GM19328 (cell line): ENCODE measurements at regions not wholly inside any gene's neighbourhood (a gene's known extent, or its start where the extent isn't known, plus 50 kb on each side); places are given as distances from the start of the nearest gene placed in this dataset.

ENCODE experiments used
- ATAC-seq: cut with Tn5 transposase; IDR thresholded peaks from one replicate; pipeline ENCODE4 v1.9.1; 2021; ENCODE audit warnings: mild to moderate bottlenecking, moderate library complexity; ENCODE audit not compliant: unreplicated experiment

DNA sequence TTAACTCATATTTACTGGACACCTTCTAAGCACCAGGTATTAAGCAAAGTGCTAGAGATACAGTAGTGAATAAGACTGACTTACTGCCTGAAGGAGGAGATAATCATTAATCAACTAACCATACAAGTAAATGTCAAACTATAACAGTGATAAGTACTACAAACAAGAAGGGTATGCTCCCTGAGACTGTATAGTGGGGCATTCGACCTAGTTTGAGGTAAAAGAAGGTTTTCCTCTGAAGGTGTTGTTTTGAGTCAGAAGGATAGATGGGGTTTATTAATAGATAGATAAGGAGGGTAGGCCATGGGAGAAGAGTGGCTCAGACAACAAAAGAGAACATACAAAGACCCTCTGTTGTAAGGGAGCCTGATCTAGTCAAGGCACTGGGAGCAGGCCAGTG lies 105.4 kb downstream of the DDIT4L start:
- no peak for ATAC-seq

GRCh38 chr4:100083289-100083688 lies 107.0 kb downstream of the DDIT4L start:
- ATAC-seq: no peak

DNA sequence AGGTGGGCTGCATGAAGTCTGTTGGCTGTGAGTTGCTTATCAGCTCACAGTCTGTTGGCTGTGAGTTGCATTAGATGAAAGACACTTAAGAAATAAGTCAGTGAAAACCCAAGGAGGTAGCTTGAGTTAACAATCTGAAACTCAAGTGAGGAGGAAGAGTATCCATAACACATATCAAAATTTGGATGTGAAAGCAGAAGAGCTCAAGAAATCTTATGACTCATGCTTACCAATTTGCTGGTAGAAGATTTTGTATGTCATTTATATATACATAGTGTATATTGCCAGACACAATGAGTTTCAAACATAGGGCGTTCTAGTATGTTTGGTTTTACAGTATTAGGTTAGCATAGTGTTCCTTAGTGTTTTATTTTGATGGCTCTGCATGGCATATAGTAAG lies 107.4 kb downstream of the DDIT4L start:
- no peak for ATAC-seq

DNA sequence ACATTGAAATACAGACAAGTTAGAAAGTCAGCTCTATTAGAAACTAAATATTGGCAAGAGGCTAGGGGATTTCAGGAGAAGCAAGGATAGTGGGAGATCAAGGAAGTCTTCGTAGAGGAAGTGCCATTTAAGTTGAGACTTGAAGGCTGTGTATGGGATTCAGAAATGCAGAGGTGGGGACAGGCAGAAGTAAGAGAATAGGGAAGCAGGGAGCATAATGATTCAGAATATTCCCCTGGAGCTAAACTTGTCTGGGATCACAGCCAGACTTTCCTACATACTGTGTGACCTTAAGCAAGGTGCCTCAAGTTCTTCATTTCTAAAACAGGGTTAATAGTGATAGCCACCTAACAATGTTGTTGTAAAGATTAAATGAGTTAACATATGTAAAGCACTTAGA lies 108.8 kb downstream of the DDIT4L start:
- no peak for ATAC-seq

DNA sequence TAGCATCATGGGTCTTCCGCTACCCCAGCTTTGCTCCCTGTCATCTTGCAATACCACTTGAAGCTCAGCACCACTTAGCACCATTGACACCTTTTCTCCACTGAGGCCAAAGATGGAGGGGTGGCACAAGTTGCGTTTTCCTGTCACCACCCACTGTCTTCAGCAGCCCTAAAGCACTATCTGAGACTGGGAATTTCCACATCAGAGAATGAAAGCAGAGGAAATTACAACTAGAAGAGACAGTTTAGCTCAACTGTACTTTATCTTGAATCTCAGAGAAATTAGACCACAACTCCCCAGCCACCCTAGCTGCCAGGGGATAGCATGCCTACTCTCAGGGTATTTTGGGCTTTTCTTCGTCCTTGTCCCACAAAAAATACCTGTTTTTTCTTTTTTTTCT lies 111.0 kb downstream of the DDIT4L start:
- ATAC-seq: no peak

GRCh38 chr4:100076753-100077152 lies 113.5 kb downstream of the DDIT4L start:
- no peak for ATAC-seq

GRCh38 chr4:100075486-100076270 lies 114.6 kb downstream of the DDIT4L start:
- no peak for ATAC-seq

DNA sequence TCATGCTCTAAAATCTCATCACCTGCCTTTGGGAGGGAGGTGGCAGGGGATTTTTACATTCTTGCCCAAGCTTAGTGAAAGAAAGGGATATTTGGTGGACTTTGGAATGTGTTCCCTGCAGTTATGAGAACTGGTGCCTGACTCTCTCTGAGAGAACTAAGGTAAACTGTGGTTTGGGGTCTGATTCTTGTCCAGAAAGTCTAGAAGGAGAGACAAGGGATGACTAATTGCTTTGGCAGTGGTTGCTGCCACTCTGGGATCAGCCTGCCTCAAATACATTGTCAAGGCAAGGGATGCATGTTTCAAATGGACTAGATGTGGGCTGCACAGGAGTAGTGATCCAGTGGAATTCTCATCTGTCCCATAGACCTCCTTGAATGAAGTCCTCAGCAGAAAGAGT lies 115.2 kb downstream of the DDIT4L start:
- no peak for ATAC-seq

GRCh38 chr4:100071506-100071905 lies 118.8 kb downstream of the DDIT4L start:
- no peak for ATAC-seq

DNA sequence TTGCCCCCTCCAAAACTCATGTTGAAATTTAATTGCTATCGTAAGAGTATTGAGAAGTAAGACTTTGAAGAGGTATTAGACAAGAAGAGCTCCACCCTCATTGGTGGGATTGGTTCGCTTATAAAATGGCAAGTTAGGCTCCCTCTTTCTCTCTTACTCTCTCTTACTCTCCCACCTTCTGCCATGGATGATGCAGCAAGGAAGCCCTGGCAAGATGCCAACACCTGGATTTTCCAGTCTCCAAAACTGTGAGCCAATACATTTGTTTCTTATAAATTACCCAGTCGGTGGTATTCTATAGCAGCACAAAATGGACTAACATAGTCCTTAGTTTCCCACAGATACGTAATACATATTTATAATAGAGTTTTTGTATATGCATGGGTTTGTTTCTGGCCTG lies 119.4 kb downstream of the DDIT4L start:
- ATAC-seq: no peak

GRCh38 chr4:100069207-100069606 lies 119.1 kb upstream of the H2AZ1 start:
- ATAC-seq: no peak

GRCh38 chr4:100067255-100067654 lies 117.2 kb upstream of the H2AZ1 start:
- ATAC-seq: no peak

GRCh38 chr4:100063355-100063754 lies 113.3 kb upstream of the H2AZ1 start:
- no peak for ATAC-seq

DNA sequence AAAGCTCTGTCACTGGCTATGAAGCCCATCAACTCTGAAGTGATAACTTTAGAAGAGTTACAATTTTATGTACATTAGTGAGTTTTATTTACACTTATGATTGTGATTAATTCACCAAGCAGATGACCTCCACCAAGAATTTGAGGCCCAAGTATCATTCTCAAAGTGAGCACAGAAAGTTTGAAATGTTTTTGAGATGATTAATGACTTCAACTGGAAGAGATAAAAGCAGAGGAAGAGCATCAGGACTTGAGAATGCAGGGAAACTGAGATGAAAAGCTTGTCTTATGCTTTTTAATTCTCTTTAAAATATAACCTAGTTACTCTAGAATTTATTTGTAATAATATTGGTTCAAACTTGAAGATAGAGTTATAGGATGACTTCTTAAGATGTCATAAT lies 112.8 kb upstream of the H2AZ1 start:
- no peak for ATAC-seq

DNA sequence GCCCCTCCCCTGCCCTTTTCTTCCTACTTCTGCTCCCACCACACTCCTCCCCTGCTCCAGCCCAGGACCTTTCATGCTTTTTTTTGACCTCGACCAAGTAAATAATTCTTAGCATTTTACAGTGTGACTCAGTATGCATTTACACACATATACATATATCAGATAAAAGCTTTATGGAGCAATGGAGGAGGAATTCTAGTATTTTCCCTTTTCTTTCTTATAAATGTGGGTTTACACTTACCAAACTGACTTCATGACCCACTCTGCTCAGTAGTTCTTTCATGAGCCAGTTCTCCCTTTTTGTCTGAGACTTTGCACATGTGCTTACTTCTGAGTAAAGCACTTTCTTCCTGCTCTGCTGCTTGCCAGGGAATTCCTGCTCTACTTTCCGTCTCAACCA lies 111.8 kb upstream of the H2AZ1 start:
- no peak for ATAC-seq

DNA sequence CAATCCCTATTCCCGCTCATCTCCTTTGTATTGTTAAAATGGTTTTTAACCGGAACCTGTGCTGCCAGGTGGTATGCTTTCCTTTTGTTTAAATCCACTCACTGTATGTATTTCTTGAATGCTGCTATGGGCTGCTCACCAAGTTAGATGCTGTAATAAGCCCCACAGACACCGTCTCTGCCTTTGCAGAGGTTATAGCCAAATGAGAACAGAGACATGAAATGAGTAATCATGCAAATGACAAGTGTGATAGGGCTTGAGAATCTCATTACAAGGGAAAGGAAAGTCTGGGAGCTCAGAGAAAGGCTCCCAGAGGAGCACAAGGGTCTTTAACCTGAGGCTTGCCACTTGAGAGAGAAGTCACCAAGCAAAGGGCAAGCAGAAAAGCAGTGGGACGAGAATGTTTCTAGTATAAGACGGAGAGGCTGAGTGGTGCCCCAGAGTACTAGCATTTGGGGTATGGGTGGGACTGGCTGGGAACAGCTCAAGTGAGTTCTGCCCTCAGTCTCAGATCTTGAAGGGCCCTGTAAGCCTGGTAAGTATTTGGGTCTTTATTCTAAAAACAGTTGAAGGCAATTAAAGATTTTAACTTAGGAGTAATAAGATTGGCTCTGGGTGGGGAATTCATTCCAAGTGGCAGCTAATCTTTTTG lies 110.8 kb upstream of the H2AZ1 start:
- ATAC-seq: peak; percentile 71

DNA sequence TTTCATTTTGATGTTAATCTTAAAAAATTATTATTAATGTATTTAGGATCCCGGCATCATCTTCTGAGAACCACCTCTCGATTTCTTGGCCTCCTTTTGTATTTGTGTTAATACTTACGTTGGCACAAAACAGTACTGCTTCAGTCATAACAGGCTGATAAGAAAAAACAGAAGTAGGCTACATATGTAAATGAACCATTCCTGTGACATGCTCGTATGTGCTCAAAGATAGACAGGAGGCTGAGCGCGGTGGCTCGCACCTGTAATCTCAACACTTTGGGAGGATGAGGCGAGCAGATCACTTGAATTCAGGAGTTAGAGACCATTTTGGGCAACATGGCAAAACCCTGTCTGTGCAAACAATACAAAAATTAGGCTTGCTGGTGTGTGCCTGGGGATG lies 109.4 kb upstream of the H2AZ1 start:
- ATAC-seq: no peak

GRCh38 chr4:100056701-100057100 lies 106.6 kb upstream of the H2AZ1 start:
- ATAC-seq: no peak

DNA sequence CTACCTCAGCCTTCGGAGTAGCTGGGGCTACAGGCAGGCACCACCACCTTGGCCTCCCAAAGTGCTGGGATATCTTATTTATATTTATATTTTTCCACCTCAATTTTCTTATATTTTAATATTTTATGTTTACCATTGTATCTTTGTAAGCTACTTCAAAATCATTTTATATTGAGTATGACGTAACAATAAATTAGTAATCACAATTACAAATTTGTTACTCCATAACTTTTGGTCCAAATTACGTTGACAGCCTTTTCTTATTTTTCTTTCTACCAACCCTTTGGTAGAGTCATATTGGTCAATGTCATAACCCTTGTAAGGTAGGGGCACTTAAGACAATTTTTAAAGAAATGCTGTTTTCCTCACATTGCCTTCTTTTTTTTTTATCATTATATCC lies 104.0 kb upstream of the H2AZ1 start:
- no peak for ATAC-seq

DNA sequence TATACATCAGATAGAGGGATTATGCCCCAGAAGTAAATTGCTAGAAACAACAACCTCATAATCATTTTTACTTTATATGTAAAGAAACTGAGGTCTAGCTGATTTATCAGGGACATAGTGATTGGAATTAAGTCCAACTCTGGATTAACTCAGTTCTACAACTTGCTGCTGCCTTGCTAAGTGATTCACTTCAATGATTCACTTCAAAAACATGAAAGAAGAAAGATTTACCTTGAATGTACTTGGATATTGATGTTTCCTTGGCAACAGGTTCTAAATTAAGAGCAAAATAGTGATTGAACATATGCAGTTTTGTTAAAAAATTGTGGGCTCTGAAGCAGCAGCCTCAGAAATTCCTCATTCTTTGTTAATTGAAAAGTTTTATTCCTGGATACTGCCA lies 99.8 kb upstream of the H2AZ1 start:
- ATAC-seq: no peak

- no peak for ATAC-seq
Measured at GRCh38 chr4:100042711-100043110, 92.6 kb upstream of the H2AZ1 start.

- ATAC-seq: no peak
Measured at GRCh38 chr4:100042235-100042634, 92.2 kb upstream of the H2AZ1 start.

DNA sequence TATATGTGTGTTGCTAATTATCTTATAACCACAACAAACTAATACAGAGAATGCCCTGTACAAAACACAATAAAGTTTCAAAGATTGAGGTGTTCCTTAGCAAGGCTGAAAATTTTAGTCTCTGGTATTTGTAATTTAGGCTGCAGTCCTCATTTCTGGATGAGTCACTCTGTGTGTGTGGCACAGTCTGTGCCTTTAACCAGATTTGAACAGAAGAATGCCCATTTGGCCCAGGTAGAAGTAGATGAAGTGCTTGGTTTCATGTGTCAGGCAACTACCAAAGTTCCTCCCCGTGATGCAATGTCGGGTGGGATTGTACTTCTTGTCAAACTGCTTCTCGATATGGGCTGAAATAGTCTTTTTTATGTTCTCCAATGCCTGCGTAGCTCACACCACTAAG lies 91.6 kb upstream of the H2AZ1 start:
- no peak for ATAC-seq
